HG02970 (cell line): ENCODE measurements at regions not wholly inside any gene's neighbourhood (a gene's known extent, or its start where the extent isn't known, plus 50 kb on each side); places are given as distances from the start of the nearest gene placed in this dataset.

Source experiments
- ATAC-seq: cut with Tn5 transposase; IDR thresholded peaks from one replicate; pipeline ENCODE4 v1.9.1; 2021; ENCODE audit warnings: mild to moderate bottlenecking, moderate library complexity, moderate number of reproducible peaks; ENCODE audit not compliant: unreplicated experiment, low FRiP score

GRCh38 chrX:124814106-124814505 lies 467.7 kb downstream of the SH2D1A start:
- ATAC-seq = no peak

GRCh38 chrX:124818033-124818432 lies 471.7 kb downstream of the SH2D1A start:
- no peak for ATAC-seq

- no peak for ATAC-seq
These were observed 472.4 kb downstream of the SH2D1A start for GRCh38 chrX:124818764-124819163.

- no peak for ATAC-seq
These were observed 474.4 kb downstream of the SH2D1A start for GRCh38 chrX:124820738-124821137.

GRCh38 chrX:124827258-124827845 lies 481.0 kb downstream of the SH2D1A start:
- ATAC-seq = no peak

GRCh38 chrX:124829930-124830329 lies 483.6 kb downstream of the SH2D1A start:
- no peak for ATAC-seq

GRCh38 chrX:124836786-124837185 lies 482.9 kb upstream of the TEX13C start:
- ATAC-seq = no peak

GRCh38 chrX:124842205-124842604 lies 477.5 kb upstream of the TEX13C start:
- ATAC-seq = no peak

GRCh38 chrX:124860736-124861135 lies 458.9 kb upstream of the TEX13C start:
- ATAC-seq = no peak

GRCh38 chrX:124862301-124862700 lies 457.4 kb upstream of the TEX13C start:
- no peak for ATAC-seq

GRCh38 chrX:124863303-124863702 lies 456.4 kb upstream of the TEX13C start:
- ATAC-seq = no peak

- ATAC-seq = no peak
These were observed 432.1 kb upstream of the TEX13C start for GRCh38 chrX:124887572-124887971.

- no peak for ATAC-seq
These were observed 423.7 kb upstream of the TEX13C start for GRCh38 chrX:124895947-124896346.

- ATAC-seq = no peak
These were observed 416.7 kb upstream of the TEX13C start for GRCh38 chrX:124902953-124903352.

GRCh38 chrX:124910611-124911010 lies 409.1 kb upstream of the TEX13C start:
- ATAC-seq = no peak

- no peak for ATAC-seq
These were observed 402.7 kb upstream of the TEX13C start for GRCh38 chrX:124917011-124917410.

GRCh38 chrX:124925681-124926080 lies 394.0 kb upstream of the TEX13C start:
- ATAC-seq = no peak

- no peak for ATAC-seq
These were observed 388.4 kb upstream of the TEX13C start for GRCh38 chrX:124931241-124931640.

GRCh38 chrX:124931958-124932357 lies 387.7 kb upstream of the TEX13C start:
- no peak for ATAC-seq

GRCh38 chrX:124938715-124939114 lies 381.0 kb upstream of the TEX13C start:
- ATAC-seq = no peak

GRCh38 chrX:124940531-124940930 lies 379.1 kb upstream of the TEX13C start:
- ATAC-seq = no peak

GRCh38 chrX:124954402-124954801 lies 365.3 kb upstream of the TEX13C start:
- ATAC-seq = no peak

- no peak for ATAC-seq
These were observed 359.2 kb upstream of the TEX13C start for GRCh38 chrX:124960454-124960853.
